ENCODE measurements at regions not wholly inside any gene's neighbourhood (a gene's known extent, or its start where the extent isn't known, plus 50 kb on each side); places are given as distances from the start of the nearest gene placed in this dataset.

DNA sequence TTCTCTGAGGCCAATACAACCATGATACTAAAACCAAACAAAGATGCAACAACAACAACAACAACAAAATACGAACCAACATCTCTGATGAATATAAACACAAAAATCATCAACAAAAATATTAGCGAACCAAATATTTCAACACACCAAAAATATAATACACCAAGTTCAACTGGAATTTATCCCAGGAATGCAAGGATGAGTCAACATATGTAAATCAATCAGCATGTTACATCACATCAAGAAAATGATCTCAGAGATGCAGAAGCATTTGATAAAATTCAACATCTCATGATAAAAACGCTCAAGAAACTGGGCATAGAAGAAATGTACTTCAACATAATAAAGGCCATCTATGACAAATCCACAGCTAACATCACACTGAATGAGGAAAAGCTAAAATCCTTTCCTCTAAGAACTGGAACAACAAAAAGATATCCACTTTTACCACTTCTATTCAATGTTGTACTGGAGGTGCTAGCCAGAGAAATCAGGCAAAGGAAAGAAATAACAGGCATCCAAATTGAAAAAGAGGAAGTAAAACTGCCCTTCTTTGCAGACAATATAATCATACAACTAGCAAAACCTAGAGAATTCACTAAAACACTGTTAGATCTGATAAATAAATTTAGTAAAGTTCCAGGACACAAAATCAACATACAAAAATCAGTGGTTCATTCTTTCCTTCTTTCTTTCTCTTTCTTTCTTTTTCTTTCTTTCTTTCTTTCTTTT, 2448.7 kb upstream of the PCDH20 start (continued):
- TF ChIP-seq, protein P1, sequence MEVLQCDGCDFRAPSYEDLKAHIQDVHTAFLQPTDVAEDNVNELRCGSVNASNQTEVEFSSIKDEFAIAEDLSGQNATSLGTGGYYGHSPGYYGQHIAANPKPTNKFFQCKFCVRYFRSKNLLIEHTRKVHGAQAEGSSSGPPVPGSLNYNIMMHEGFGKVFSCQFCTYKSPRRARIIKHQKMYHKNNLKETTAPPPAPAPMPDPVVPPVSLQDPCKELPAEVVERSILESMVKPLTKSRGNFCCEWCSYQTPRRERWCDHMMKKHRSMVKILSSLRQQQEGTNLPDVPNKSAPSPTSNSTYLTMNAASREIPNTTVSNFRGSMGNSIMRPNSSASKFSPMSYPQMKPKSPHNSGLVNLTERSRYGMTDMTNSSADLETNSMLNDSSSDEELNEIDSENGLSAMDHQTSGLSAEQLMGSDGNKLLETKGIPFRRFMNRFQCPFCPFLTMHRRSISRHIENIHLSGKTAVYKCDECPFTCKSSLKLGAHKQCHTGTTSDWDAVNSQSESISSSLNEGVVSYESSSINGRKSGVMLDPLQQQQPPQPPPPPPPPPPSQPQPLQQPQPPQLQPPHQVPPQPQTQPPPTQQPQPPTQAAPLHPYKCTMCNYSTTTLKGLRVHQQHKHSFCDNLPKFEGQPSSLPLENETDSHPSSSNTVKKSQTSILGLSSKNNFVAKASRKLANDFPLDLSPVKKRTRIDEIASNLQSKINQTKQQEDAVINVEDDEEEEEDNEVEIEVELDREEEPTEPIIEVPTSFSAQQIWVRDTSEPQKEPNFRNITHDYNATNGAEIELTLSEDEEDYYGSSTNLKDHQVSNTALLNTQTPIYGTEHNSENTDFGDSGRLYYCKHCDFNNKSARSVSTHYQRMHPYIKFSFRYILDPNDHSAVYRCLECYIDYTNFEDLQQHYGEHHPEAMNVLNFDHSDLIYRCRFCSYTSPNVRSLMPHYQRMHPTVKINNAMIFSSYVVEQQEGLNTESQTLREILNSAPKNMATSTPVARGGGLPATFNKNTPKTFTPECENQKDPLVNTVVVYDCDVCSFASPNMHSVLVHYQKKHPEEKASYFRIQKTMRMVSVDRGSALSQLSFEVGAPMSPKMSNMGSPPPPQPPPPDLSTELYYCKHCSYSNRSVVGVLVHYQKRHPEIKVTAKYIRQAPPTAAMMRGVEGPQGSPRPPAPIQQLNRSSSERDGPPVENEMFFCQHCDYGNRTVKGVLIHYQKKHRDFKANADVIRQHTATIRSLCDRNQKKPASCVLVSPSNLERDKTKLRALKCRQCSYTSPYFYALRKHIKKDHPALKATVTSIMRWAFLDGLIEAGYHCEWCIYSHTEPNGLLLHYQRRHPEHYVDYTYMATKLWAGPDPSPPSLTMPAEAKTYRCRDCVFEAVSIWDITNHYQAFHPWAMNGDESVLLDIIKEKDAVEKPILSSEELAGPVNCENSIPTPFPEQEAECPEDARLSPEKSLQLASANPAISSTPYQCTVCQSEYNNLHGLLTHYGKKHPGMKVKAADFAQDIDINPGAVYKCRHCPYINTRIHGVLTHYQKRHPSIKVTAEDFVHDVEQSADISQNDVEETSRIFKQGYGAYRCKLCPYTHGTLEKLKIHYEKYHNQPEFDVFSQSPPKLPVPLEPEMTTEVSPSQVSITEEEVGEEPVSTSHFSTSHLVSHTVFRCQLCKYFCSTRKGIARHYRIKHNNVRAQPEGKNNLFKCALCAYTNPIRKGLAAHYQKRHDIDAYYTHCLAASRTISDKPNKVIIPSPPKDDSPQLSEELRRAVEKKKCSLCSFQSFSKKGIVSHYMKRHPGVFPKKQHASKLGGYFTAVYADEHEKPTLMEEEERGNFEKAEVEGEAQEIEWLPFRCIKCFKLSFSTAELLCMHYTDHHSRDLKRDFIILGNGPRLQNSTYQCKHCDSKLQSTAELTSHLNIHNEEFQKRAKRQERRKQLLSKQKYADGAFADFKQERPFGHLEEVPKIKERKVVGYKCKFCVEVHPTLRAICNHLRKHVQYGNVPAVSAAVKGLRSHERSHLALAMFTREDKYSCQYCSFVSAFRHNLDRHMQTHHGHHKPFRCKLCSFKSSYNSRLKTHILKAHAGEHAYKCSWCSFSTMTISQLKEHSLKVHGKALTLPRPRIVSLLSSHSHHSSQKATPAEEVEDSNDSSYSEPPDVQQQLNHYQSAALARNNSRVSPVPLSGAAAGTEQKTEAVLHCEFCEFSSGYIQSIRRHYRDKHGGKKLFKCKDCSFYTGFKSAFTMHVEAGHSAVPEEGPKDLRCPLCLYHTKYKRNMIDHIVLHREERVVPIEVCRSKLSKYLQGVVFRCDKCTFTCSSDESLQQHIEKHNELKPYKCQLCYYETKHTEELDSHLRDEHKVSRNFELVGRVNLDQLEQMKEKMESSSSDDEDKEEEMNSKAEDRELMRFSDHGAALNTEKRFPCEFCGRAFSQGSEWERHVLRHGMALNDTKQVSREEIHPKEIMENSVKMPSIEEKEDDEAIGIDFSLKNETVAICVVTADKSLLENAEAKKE (CRISPR knock-in tag; IDR thresholded peaks at IDR 0.05), result no peak

DNA sequence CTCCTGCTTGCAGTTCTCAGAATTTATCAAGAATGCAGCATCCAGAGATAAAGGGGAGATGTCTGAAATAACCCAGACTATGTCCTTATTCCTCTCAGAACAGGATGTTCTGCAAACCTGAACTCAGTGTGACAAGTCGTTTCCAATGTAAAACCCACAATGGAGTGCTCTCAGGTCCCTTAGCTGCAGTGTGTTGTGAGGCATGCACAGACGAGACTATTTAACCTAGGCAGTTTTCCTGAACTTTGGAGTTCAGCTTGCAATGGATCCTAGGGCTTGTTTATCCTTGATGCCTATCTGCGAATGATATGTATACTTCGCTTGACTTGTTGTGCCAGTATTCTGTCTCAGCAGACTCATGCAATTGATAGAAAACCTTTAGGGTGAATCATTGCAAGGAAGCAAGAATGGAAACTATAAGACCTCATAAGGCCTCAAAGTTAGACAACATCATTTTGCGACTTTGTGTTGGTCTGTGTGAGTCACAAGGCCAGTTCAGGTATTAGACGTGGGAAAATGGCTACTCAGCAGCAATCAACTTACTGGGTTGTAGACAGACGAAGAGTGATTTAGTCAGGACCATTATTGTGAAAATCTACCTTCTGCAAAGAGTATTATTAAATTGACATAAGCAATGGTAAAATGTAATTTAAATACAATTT, 2439.9 kb upstream of the PCDH20 start:
- H3K27ac ChIP-seq (ENCODE audit: low read depth), result no peak overlapping the region
- H3K27ac Mint-ChIP-seq, result no peak overlapping the region
- H3K4me3 ChIP-seq, result no peak overlapping the region
- no peaks in the 10 kb centered on the region for H3F3A ChIP-seq (replicated peaks; ENCODE audit: low read depth)
- no peaks in the 10 kb centered on the region for H3K4me1 ChIP-seq (ENCODE audit: insufficient read depth)
- H2AFZ ChIP-seq, result peak overlapping the region; percentile 35; the same call in 1 of the 2 replicates
- no peak for TF ChIP-seq NANOG (IDR thresholded peaks at IDR 0.05; ENCODE audit: borderline replicate concordance)
- TF ChIP-seq EZH2 (IDR thresholded peaks at IDR 0.05; ENCODE audit: low read depth, unreplicated experiment), result no peak
- no peak for TF ChIP-seq STAT1 (IDR thresholded peaks at IDR 0.05; ENCODE audit: unreplicated experiment)
- no peaks in the 10 kb centered on the region for H3K27me3 ChIP-seq (ENCODE audit: insufficient read depth)
- ATAC-seq (no peak), DNase-seq (ENCODE audit: low spot score) (no peak)
- H3K9me2 ChIP-seq (ENCODE audit: insufficient read depth), result no peaks in the 10 kb centered on the region
- no peaks in the 10 kb centered on the region for H3K9me3 Mint-ChIP-seq
- no peaks in the 10 kb centered on the region for H4K20me1 ChIP-seq (replicated peaks; ENCODE audit: insufficient read depth)
- H3K4me3 Mint-ChIP-seq, result no peak overlapping the region
- no peaks in the 10 kb centered on the region for H3K36me3 ChIP-seq (ENCODE audit: insufficient read depth)
- no peaks in the 10 kb centered on the region for H3K79me2 ChIP-seq (replicated peaks; ENCODE audit: insufficient read depth)
- no peaks in the 10 kb centered on the region for H3K4me1 Mint-ChIP-seq
- no peaks in the 10 kb centered on the region for H3K27me3 Mint-ChIP-seq (ENCODE audit: insufficient read depth, low read depth, poor library complexity)
- no peak overlapping the region for H3K4me2 ChIP-seq
- H3K36me3 Mint-ChIP-seq (ENCODE audit: low read depth), result no peaks in the 10 kb centered on the region

Measured in GM23338 (cell line).